Breast epithelium (tissue), 3 donors: ENCODE measurements at regions not wholly inside any gene's neighbourhood (a gene's known extent, or its start where the extent isn't known, plus 50 kb on each side); places are given as distances from the start of the nearest gene placed in this dataset.

Experiments used
- POLR2A ChIP-seq: fragments of 450-650 bp; IDR thresholded peaks from one replicate; pipeline ENCODE4 v1.6.1; 2016; ENCODE audit warnings: antibody characterized with exemption, mild to moderate bottlenecking, moderate library complexity
- POLR2AphosphoS5 ChIP-seq, 3 donors: sonication (generic); formaldehyde crosslinking; IDR thresholded peaks; one replicate each; pipeline ENCODE4 v1.6.1; 2017; ENCODE audit warnings: antibody characterized with exemption in 3 of 3

DNA sequence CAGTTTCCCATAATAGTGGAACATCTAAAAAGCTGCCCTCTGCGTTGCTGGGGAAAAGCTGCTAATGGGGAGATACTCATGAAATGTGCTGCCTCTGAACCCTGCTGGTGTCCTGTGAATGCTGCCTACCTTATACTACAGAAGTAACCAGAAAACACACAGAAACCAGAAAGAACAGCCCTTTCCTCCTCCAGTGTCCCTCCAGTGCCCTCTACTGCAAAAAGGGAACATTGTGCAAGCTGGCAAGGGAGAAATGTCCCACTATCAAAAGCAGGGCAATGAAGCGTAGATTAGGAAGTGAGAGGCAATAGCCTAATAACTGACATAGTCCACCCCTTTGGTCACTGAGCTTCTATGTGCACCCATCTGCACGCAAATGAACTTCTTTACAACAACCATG is 162.7 kb upstream of the ETAA1 start:
- TF ChIP-seq POLR2A (no peak), POLR2AphosphoS5 (IDR thresholded peaks at IDR 0.05) (no peak)
